ENCODE measurements at regions not wholly inside any gene's neighbourhood (a gene's known extent, or its start where the extent isn't known, plus 50 kb on each side); places are given as distances from the start of the nearest gene placed in this dataset.

DNA sequence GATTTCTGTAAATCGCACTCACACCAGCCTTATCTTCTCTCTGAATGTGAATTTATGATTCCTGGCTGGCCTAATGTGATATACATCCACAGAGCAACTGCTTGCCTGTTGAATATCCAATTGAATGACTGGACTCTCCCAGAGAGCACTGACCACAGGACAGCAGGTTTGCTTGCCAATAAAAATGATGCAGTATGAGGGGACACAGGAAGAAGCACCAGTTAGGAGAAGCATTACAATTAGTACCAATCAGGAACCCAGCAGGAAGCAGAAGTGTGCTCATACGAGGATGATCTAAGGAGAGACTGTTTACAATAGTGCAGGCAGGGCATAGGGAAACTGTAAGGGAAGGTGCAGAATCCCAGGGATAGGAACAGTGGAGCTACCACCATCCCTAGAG lies 127.2 kb upstream of the ZNF366 start:
- TF ChIP-seq, protein P1, sequence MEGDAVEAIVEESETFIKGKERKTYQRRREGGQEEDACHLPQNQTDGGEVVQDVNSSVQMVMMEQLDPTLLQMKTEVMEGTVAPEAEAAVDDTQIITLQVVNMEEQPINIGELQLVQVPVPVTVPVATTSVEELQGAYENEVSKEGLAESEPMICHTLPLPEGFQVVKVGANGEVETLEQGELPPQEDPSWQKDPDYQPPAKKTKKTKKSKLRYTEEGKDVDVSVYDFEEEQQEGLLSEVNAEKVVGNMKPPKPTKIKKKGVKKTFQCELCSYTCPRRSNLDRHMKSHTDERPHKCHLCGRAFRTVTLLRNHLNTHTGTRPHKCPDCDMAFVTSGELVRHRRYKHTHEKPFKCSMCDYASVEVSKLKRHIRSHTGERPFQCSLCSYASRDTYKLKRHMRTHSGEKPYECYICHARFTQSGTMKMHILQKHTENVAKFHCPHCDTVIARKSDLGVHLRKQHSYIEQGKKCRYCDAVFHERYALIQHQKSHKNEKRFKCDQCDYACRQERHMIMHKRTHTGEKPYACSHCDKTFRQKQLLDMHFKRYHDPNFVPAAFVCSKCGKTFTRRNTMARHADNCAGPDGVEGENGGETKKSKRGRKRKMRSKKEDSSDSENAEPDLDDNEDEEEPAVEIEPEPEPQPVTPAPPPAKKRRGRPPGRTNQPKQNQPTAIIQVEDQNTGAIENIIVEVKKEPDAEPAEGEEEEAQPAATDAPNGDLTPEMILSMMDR (IDR thresholded peaks at IDR 0.05), result no peak
- TF ChIP-seq POLR2A (IDR thresholded peaks at IDR 0.05), result no peak
